ENCODE measurements at regions not wholly inside any gene's neighbourhood (a gene's known extent, or its start where the extent isn't known, plus 50 kb on each side); places are given as distances from the start of the nearest gene placed in this dataset.

GRCh38 chrX:46383006-46383405 is 162.2 kb downstream of the ZNF674 start:
- H3K4me3 Mint-ChIP-seq, result no peak overlapping the region
- H3K27ac Mint-ChIP-seq, result no peak overlapping the region
- peaks cover 13% of the 10 kb centered on the region for H3K4me1 Mint-ChIP-seq (ENCODE audit: low read depth)
- no peaks in the 10 kb centered on the region for H3K36me3 Mint-ChIP-seq (ENCODE audit: low read depth)
- intact Hi-C loops (cut with micrococcal nuclease), result no loop called here
- no peaks in the 10 kb centered on the region for H3K27me3 Mint-ChIP-seq
- H3K9me3 Mint-ChIP-seq, result no peaks in the 10 kb centered on the region

- no peaks in the 10 kb centered on the region for H3K36me3 Mint-ChIP-seq (ENCODE audit: low read depth)
- H3K4me1 Mint-ChIP-seq (ENCODE audit: low read depth), result peaks cover 13% of the 10 kb centered on the region
- intact Hi-C loops (cut with micrococcal nuclease), result no loop called here
- H3K9me3 Mint-ChIP-seq, result no peaks in the 10 kb centered on the region
- H3K27me3 Mint-ChIP-seq, result no peaks in the 10 kb centered on the region
- H3K4me3 Mint-ChIP-seq, result no peak overlapping the region
- no peak overlapping the region for H3K27ac Mint-ChIP-seq
Observed at GRCh38 chrX:46382595-46382994, 162.6 kb downstream of the ZNF674 start.

GRCh38 chrX:46381630-46382029 is 163.6 kb downstream of the ZNF674 start:
- H3K9me3 Mint-ChIP-seq, result no peaks in the 10 kb centered on the region
- no peaks in the 10 kb centered on the region for H3K36me3 Mint-ChIP-seq (ENCODE audit: low read depth)
- intact Hi-C loops (cut with micrococcal nuclease), result no loop called here
- no peaks in the 10 kb centered on the region for H3K27me3 Mint-ChIP-seq
- H3K27ac Mint-ChIP-seq, result no peak overlapping the region
- H3K4me3 Mint-ChIP-seq, result no peak overlapping the region
- peaks cover 13% of the 10 kb centered on the region for H3K4me1 Mint-ChIP-seq (ENCODE audit: low read depth)

- H3K36me3 Mint-ChIP-seq (ENCODE audit: low read depth), result no peaks in the 10 kb centered on the region
- intact Hi-C loops (cut with micrococcal nuclease), result no loop called here
- H3K4me1 Mint-ChIP-seq (ENCODE audit: low read depth), result peaks cover 13% of the 10 kb centered on the region
Observed at GRCh38 chrX:46380148-46380752, 165.0 kb downstream of the ZNF674 start.

GRCh38 chrX:46376246-46376885 is 168.9 kb downstream of the ZNF674 start:
- no peak overlapping the region for H3K4me3 Mint-ChIP-seq
- intact Hi-C loops (cut with micrococcal nuclease), result no loop called here
- no peak overlapping the region for H3K27ac Mint-ChIP-seq
- H3K27me3 Mint-ChIP-seq, result no peaks in the 10 kb centered on the region
- no peaks in the 10 kb centered on the region for H3K36me3 Mint-ChIP-seq (ENCODE audit: low read depth)
- no peaks in the 10 kb centered on the region for H3K9me3 Mint-ChIP-seq
- H3K4me1 Mint-ChIP-seq (ENCODE audit: low read depth), result peaks cover 11% of the 10 kb centered on the region

More at GRCh38 chrX:46380148-46380752, 165.0 kb downstream of the ZNF674 start:
- Mint-ChIP-seq H3K27me3 (no peaks in the 10 kb centered on the region), H3K9me3 (no peaks in the 10 kb centered on the region), H3K27ac (peak overlapping the region; percentile 61), H3K4me3 (peak overlapping the region; percentile 33)

- H3K36me3 Mint-ChIP-seq (ENCODE audit: low read depth), result no peaks in the 10 kb centered on the region
- intact Hi-C loops (cut with micrococcal nuclease), result no loop called here
- H3K4me3 Mint-ChIP-seq, result no peak overlapping the region
- H3K4me1 Mint-ChIP-seq (ENCODE audit: low read depth), result peaks cover 7% of the 10 kb centered on the region
- H3K27me3 Mint-ChIP-seq, result no peaks in the 10 kb centered on the region
- no peak overlapping the region for H3K27ac Mint-ChIP-seq
- no peaks in the 10 kb centered on the region for H3K9me3 Mint-ChIP-seq
Observed at GRCh38 chrX:46375831-46376230, 169.4 kb downstream of the ZNF674 start.

GRCh38 chrX:46374371-46374770 is 170.8 kb downstream of the ZNF674 start:
- H3K9me3 Mint-ChIP-seq, result no peaks in the 10 kb centered on the region
- no peak overlapping the region for H3K27ac Mint-ChIP-seq
- no peaks in the 10 kb centered on the region for H3K36me3 Mint-ChIP-seq (ENCODE audit: low read depth)
- intact Hi-C loops (cut with micrococcal nuclease), result no loop called here
- H3K4me1 Mint-ChIP-seq (ENCODE audit: low read depth), result no peaks in the 10 kb centered on the region
- no peak overlapping the region for H3K4me3 Mint-ChIP-seq
- H3K27me3 Mint-ChIP-seq, result no peaks in the 10 kb centered on the region

GRCh38 chrX:46367491-46367890 is 177.7 kb downstream of the ZNF674 start:
- Mint-ChIP-seq H3K4me1 (ENCODE audit: low read depth) (no peaks in the 10 kb centered on the region), H3K36me3 (ENCODE audit: low read depth) (no peaks in the 10 kb centered on the region), H3K27me3 (no peaks in the 10 kb centered on the region), H3K4me3 (no peak overlapping the region), H3K9me3 (no peaks in the 10 kb centered on the region), H3K27ac (no peak overlapping the region)
- intact Hi-C loops (cut with micrococcal nuclease), result no loop called here

GRCh38 chrX:46366381-46367207 is 178.6 kb downstream of the ZNF674 start:
- Mint-ChIP-seq H3K4me3 (no peak overlapping the region), H3K27me3 (no peaks in the 10 kb centered on the region), H3K9me3 (no peaks in the 10 kb centered on the region), H3K27ac (no peak overlapping the region), H3K36me3 (ENCODE audit: low read depth) (no peaks in the 10 kb centered on the region), H3K4me1 (ENCODE audit: low read depth) (no peaks in the 10 kb centered on the region)
- intact Hi-C loops (cut with micrococcal nuclease), result no loop called here

- Mint-ChIP-seq H3K4me3 (no peak overlapping the region), H3K9me3 (no peaks in the 10 kb centered on the region), H3K4me1 (ENCODE audit: low read depth) (no peaks in the 10 kb centered on the region), H3K36me3 (ENCODE audit: low read depth) (no peaks in the 10 kb centered on the region), H3K27ac (no peak overlapping the region), H3K27me3 (no peaks in the 10 kb centered on the region)
- intact Hi-C loops (cut with micrococcal nuclease), result no loop called here
Observed at GRCh38 chrX:46354481-46354880, 190.7 kb downstream of the ZNF674 start.

GRCh38 chrX:46341767-46342322 is 203.4 kb downstream of the ZNF674 start:
- H3K4me3 Mint-ChIP-seq, result no peak overlapping the region
- no peaks in the 10 kb centered on the region for H3K27me3 Mint-ChIP-seq
- H3K27ac Mint-ChIP-seq, result no peak overlapping the region
- intact Hi-C loops (cut with micrococcal nuclease), result no loop called here
- peaks cover 6% of the 10 kb centered on the region for H3K4me1 Mint-ChIP-seq (ENCODE audit: low read depth)
- H3K36me3 Mint-ChIP-seq (ENCODE audit: low read depth), result no peaks in the 10 kb centered on the region
- H3K9me3 Mint-ChIP-seq, result no peaks in the 10 kb centered on the region

- no peak overlapping the region for H3K4me3 Mint-ChIP-seq
- no peak overlapping the region for H3K27ac Mint-ChIP-seq
- H3K36me3 Mint-ChIP-seq (ENCODE audit: low read depth), result no peaks in the 10 kb centered on the region
- intact Hi-C loops (cut with micrococcal nuclease), result no loop called here
- no peaks in the 10 kb centered on the region for H3K27me3 Mint-ChIP-seq
- H3K9me3 Mint-ChIP-seq, result no peaks in the 10 kb centered on the region
- no peaks in the 10 kb centered on the region for H3K4me1 Mint-ChIP-seq (ENCODE audit: low read depth)
Observed at GRCh38 chrX:46340696-46341095, 204.5 kb downstream of the ZNF674 start.

GRCh38 chrX:46333550-46333949 is 211.7 kb downstream of the ZNF674 start:
- no peaks in the 10 kb centered on the region for H3K9me3 Mint-ChIP-seq
- intact Hi-C loops (cut with micrococcal nuclease), result no loop called here
- no peaks in the 10 kb centered on the region for H3K27me3 Mint-ChIP-seq

GRCh38 chrX:46330981-46331380 is 214.2 kb downstream of the ZNF674 start:
- Mint-ChIP-seq H3K4me1 (ENCODE audit: low read depth) (peaks cover 5% of the 10 kb centered on the region), H3K4me3 (no peak overlapping the region), H3K27ac (no peak overlapping the region), H3K36me3 (ENCODE audit: low read depth) (no peaks in the 10 kb centered on the region), H3K9me3 (no peaks in the 10 kb centered on the region), H3K27me3 (no peaks in the 10 kb centered on the region)
- intact Hi-C loops (cut with micrococcal nuclease), result no loop called here

More at GRCh38 chrX:46333550-46333949, 211.7 kb downstream of the ZNF674 start:
- Mint-ChIP-seq H3K36me3 (ENCODE audit: low read depth) (no peaks in the 10 kb centered on the region), H3K4me3 (no peak overlapping the region), H3K27ac (no peak overlapping the region), H3K4me1 (ENCODE audit: low read depth) (peaks cover 5% of the 10 kb centered on the region)
